DMS 273 (cell line): ENCODE measurements at regions not wholly inside any gene's neighbourhood (a gene's known extent, or its start where the extent isn't known, plus 50 kb on each side); places are given as distances from the start of the nearest gene placed in this dataset.

ENCODE experiments used
- DNase-seq: peaks from one replicate; lab custom pipeline; 2025; ENCODE audit not compliant: unreplicated experiment; lab: John Stamatoyannopoulos, UW

DNA sequence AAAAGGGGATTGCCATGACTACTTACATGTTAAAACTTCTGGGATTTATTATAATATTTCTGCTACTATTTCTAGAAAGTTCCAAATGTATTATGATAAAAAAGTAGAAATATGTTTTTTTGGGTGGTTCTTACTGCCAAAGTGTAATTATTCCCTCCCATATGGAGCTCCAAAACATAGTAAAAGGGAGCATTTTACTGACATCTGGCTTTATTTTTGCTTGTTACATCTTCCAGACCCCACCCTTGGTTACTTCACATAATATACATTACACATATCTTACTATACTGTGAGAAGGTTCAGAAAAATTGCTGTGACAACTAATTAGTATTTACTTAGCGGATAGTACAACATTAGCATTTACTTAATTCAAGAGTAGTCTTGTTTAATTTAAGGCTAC, 205.1 kb upstream of the TLL1 start:
- no peak for DNase-seq

DNA sequence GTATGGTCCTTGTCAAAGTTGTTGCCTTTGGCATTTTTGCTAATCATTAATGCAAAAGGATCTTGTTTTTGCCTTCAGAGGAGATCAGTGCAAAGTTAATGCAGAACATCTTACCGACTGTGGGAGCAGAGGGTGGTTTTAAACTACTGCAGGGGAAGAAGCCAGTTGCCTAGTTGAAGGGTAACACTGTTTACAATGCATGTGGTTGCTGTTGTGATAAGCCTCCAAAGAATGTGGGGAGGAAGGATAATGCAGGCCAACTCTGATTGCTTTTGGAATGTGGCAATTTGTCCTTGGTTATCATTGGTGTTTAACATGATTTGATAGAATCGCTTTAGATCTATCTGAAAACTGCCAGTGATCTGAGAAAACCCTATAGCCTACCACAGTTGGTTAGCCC, 204.3 kb upstream of the TLL1 start:
- DNase-seq = no peak

DNA sequence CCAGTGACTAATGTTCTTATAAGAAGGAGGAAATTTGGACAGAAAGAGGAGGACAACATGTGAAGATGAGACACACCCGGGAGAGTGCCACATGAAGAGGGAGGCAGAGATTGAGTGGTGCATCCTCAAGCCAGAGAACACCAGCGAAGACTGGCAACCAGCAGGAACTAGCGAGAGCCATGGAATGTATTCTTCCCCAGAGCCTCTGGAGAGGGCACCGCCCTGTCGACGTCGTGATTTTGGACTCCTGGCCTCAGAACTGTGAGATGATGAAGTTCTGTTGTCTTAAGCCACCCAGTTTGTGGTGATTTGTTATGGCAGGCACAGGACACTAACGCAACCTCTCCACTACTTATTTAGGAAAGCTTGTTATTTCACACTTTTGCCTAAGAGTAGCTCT, 196.0 kb upstream of the TLL1 start:
- no peak for DNase-seq

DNA sequence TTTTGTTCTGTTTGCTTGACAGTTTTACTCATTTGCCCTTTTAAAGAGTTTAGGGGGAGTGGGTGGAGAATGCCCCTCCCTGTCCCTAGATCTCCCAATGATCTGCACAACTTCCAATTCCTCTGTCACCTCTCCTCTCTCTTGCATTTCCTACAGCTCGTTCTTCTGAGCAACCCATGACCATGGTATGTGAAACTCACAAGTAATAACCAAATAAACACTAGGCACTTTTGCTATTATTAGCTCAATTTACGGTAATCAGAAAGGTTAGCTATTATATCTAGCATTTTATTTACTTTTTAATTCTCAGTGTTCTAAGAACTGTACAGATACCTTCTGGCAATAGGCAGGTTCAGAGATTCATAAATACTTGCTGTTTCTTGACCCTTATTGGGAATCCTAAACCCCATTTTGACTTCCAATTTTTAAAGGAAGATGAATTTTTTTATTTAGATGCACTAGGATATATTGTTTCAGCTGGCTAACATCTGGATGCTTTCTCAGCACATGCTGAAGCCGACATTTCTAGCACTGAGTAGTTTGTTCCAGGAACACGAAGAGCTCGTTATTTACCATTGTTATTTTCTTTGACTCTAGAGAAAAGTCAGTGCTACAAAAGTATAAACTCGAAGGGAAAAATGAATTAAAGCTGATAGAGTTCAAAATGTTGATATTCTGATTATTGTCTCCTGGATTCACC, 194.7 kb upstream of the TLL1 start:
- no peak for DNase-seq

DNA sequence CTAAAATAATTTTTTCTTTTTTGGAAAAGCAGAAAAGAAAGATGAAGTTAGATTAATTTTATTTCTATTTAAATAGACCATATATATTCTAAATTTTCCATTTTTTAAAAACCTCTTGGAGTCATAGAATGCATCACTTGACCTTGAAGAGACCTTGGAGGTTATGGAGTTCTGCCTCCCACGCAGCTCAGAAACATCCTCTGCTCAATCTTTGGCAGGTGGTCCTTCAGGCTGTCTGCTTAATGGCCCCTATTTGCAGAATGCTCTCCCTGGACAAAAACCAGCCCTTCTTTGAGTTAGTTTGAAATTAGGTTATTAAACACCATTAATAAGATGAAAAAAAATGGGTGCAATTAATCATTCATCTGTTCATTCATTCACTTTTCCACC, 194.1 kb upstream of the TLL1 start:
- no peak for DNase-seq

DNA sequence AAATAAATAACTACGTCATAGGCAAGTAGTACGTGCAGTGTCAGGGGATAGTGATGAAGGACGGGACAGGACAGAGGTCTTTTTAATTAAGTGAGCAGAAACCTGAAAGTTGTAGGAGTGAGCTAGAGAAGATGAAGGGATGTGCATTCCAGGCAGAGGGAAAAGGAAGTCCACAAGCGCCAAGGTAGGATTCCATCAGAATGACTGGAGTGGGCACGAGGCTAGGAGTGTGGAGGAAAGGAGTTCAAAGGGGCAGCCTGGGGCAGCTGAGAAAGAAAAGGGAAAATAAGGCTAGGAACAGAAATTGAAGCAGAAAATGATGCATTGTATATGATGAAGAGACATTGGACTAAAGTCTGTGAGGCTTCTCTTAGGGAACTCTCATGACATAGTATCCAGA, 192.2 kb upstream of the TLL1 start:
- no peak for DNase-seq

DNA sequence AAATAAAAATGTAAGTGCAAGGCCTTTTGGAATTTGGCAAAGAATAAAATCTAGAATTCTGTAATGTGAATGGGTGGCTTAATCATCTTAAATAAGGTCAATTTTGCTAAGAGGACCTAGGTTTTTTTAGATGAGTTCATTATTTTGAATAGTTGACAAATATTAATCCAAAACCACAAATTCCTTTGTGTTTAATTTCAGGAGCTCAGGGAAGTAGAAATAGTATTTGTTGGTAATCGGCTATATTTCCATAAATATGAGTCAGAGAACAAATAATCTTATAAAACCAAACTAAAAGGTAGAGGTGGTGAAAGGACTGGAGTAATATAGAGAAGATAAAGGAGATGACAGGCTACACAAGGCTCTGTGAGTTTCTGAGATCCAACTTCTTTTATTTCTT, 190.4 kb upstream of the TLL1 start:
- DNase-seq = no peak

DNA sequence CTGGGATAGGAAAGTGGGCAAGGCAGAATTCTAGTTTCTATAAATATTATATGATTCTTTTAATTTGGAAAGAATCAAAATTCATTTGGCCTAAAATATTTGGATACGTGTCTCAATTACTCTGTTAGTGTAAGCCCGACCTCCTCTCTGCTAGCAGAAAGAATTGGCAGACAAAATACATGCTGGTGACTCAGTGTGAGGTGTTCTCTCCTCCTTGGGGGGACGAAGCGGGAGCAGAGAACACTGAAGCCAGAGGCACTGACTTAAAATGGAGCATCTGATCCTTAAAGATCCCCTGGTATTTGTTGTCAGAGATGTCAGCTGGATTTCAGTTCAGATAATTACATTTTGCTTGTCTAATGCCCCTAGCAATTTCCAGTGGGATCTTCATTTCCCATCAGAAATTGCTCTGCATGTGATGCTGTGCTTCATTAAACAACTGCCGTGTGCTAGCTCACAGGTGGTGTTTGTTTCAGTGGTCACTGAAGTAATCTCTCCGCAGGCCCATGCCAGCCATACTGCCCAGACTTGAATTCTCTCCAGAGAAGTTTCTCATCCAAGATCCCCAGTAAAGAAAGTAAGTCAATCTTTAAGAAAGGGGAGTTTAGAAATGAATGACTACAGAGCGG, 188.7 kb upstream of the TLL1 start:
- DNase-seq = no peak

DNA sequence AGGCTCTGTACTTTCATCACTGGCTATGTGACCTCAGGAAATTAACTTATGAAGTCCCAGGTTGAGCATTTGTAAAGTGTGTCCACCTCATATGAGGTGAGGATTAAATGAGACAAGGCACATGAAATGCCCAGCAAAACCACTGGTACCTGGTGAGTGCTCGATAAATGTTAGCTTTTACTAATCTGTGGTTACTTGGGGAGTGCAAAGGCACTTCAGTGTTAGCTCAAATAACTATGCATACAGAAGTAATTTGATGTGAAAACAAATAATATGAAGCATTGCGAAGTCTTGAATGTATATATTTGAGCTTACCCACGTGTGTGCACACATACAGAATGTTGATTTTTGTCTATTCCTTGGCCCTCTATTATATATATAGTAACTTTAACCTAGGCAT, 186.3 kb upstream of the TLL1 start:
- DNase-seq = no peak

DNA sequence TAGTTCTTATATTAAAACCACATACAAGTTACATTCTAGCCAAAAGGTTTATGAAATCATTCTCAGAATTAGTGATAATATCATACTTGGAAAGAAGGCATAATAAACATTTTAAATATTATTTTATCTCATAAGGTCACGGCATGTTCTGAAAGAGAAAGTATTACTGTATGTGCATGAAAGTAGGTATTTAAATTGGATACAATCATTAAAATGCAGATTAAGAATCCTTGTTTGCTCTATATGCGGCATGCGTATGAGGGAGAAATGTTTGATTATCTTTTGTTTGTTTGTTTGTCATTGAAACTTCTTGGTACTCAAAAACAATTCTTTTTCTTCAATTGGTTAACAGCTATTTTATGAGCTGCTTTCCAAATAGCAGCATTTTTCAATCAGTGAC, 183.9 kb upstream of the TLL1 start:
- DNase-seq = no peak

DNA sequence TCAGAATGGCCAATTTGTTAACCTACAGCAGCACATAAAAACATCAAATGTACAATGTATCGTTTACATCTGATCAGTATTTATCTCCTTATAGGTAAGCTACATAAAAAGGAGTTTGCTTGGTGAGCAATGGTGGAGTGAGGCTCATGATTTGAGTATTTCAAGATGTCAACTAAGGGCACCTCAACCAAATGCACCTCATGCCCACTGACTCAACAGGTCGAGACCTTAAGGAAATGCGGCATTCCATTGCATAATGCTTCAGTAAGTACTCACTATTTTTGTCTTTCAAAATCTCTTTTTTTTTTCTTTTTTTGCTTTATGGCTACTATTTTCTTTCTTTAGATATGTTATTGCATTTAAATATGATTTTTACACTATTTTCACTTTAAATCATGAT, 181.0 kb upstream of the TLL1 start:
- no peak for DNase-seq

DNA sequence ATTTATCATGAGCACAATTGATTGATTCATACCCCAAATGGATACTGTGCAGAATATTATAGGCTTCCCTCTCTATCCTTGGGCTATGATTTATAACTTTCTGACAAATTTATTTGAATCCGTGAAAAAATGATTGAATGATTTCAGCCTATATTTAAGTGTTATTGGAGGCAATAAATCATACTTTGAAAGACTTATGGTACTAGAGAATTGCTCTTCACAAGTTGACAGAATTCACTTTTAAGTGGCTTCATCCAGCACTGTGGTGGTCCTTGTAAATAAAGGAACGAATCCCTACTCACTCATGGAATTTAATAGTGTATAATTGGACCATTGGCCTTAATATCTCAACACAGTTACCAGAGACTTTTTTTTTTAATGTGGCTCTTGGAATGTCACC, 174.8 kb upstream of the TLL1 start:
- no peak for DNase-seq

DNA sequence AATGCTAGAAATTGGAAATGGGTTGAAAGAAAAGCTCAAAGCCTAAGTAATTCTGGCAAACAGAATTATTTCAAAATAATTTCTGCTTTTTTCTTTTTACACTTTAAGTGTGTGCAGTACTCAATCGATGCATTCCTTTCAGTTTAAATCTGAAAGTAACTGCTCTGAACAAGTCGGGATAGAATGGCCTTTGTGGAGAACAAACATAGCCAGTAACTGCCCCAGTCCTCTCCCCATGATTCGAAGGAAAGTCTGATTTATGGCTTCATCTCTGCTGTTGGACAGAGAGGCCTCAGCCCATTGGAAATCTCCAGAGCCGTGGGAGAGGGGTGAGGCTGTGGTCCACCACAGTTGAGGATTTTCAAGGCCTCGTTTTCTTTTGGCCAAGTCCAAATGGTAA, 174.0 kb upstream of the TLL1 start:
- DNase-seq = no peak

DNA sequence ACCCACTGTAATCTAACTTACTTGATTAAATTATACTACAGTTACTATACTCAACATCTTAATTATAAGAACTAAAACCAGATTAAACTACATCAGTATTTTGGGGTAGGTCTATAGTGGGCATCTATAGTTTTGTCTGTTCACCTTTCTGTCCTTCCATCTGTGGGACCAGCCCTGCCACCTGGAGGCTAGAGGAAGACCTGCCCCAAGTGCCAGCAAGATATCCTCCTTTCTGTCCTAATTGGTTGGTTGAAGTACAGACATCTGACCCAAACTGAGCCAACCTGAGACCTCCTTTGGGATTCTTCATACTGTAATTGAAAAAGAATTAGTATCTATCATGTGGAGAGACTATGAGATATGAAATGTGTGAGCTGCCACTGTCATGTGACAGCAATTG, 172.2 kb upstream of the TLL1 start:
- DNase-seq = peak; percentile 10

DNA sequence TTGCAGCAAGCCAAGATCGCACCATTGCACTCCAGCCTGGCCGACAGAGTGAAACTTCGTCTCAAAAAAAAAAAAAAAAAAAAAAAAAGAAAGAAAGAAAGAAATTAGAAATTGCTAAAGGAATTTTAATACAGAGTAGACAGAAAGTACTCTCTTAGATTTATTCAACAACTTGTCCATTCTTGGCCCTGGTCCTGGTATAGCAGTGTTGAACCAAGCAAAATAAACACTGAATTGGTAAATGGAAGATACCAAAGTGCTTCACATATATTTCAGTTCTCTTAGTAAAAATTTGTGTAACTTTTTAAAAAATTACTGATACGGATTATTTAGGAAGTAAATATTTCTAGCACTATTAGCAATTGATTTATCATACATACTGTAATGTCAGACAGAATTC, 165.9 kb upstream of the TLL1 start:
- no peak for DNase-seq

DNA sequence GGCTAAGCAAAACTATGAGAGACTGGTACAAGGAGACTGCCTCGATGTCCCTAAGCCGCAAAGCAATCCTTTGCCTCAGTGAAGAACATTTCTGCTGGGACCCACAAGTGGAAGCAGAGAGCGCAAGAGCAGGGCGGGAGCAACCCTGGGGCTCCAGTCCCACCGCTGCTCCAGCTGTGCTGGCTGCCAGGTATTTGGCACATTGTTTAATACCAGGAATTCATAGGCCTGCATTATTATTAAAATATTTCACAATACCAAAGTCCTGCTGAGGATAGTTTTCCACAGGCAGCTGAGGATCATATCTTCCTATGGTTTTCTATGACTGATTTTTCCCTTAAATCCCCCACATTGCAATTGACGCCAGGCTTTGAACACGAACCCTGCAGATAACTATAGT, 163.5 kb upstream of the TLL1 start:
- no peak for DNase-seq

DNA sequence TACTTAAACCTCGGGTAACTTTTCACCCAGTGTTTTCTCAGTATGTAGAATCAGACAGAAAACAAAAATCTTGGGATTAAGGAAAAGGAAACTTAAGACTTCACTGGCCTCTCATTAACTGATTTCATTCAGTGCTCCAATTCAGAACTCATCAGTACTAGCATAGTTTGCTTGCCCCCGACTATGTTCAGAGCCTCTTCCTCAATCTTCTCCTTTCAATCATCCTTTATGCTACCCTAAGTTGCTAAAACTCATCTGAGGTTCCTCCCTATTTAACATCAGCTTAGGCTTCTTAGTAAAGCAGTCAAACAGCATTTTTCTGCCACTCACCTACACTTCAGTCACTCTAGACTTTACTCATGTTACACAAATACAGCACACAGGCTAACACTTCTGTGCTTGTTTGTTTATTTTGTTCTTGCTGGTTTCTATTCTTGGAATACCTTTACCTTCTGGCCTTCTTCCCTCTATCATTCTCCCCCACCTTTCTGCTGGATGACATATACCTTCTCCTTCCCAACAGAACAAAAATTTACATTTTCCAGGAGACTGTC, 163.0 kb upstream of the TLL1 start:
- DNase-seq = no peak

DNA sequence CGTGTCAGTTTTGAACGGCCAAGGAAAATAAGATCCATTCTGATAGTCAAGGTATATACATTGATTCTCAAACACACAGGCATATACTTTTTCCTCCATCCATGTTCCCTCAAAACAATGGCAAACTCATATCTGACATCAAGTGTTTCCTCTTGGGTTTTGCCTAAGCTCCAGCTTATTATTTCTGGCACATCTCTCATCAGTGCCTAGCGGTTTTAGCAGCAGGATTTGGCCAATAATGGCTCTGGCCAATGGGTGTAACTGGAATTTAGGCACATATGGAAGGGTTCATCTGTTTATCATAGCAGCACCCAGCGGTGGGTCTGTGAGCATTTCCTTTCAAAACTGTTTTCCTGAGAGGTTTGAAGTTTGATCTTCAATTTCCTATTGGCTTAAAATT, 161.6 kb upstream of the TLL1 start:
- peak; percentile 0 for DNase-seq

DNA sequence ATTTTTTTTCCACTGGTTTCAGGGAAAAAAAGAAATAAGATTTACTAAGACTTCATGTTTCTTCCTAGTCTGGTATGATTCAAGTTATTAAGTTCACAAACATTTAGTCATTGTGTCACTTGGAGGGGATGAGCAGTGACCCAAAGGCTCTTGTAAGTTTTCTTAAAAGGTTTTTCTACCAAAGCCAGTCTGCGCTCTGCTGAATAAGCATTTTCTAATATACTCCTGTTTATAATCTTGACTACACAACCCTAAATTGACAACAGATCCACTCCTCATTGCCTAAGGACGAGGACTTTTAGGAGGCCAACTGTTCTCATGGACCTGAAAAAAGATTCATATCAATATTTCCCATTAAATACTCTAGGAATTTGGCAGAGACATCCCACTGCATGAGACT, 161.1 kb upstream of the TLL1 start:
- DNase-seq = no peak

DNA sequence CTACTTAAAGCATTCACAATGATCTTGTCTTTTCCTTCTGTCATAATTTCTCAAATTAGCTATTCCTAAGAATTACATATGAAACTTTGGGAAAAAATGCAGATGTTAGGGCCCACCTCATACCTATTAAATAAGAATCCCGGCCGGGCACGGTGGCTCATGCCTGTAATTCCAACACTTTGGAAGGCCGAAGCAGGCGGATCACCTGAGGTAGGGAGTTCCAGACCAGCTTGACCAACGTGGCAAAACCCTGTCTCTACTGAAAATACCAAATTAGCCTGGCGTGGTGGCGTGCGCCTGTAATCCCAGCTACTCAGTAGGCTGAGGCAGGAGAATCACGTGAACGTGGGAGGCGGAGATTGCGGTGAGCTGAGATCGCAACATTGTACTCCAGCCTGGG, 158.4 kb upstream of the TLL1 start:
- no peak for DNase-seq

DNA sequence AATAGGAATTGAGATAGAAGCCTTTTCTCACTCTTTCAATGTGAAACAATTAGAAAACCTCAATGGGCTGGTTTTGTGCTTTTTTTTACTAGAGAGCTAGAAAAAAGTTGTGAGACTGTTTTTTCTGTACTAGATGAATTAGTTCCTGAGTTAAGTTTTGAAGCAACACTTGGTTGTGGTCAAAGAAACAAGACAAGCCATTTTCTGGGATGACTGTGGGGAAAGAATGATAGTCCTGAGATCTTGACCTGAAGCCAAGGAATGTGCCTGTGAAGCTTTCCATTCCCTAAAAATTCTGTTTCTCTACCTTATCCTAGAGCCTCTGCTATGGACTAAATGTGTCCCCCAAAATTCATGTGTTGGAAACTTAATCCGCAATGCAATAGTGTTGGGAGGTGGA, 157.8 kb upstream of the TLL1 start:
- DNase-seq = no peak

DNA sequence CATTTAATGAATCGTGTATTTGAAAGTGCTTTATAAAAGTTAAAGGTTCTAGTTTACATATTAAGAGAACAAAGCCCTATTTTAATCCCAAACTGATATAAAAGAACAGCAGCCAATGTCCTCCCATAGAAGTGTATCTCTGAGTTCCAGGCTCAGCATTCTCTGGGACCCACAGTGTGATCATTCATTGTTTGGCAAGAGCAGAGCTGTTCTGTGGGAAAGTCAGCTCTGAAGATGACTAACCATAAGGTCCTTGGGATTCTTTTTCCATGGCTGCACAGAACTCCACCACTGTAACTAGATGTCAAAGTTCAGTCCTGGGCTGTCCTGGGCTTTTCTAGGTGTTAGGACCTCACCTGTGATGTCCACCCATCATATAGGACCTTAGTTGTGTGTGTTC, 157.0 kb upstream of the TLL1 start:
- DNase-seq = no peak

DNA sequence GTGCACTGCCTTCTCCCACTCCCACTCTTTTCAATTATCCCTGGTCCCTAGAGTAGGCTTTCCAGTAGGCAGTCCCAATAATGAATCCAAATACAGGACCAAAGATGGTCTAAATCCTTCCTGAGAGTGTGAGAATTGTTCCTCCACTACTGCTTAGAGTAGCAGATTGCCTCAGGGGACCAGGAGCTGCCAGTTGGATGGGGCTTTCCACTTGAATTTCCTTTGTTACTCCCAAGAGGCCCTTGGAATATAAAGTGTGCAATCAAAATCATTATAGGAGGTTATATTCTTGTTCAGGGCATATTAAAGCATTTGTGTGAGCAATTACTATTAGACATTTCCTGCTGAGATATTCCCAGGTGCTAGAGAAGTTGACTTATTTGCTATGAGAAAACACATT, 156.6 kb upstream of the TLL1 start:
- DNase-seq = no peak
